WERI-Rb-1 (cell line): ENCODE measurements at regions not wholly inside any gene's neighbourhood (a gene's known extent, or its start where the extent isn't known, plus 50 kb on each side); places are given as distances from the start of the nearest gene placed in this dataset.
"Not testable (repeated sequence)": the region's sequence is repeated elsewhere in the genome, so short reads cannot be mapped to it uniquely, and the experiment has no call there.

Experiments used
- DNase-seq: peaks from one replicate; pipeline ENCODE4 v3.0.0-alpha.2; 2020
- H3K27ac ChIP-seq: fragments of 250-450 bp; sonication (Bioruptor Pico); 2 replicates; pipeline ENCODE4 v1.5.1; 2020; ENCODE audit warnings: mild to moderate bottlenecking, moderate library complexity
- H3K27me3 ChIP-seq: fragments of 250-450 bp; sonication (Bioruptor Pico); 2 replicates; pipeline ENCODE4 v1.5.1; 2021; ENCODE audit warnings: mild to moderate bottlenecking, low read depth, moderate library complexity; ENCODE audit not compliant: insufficient read depth, severe bottlenecking
- H3K36me3 ChIP-seq: fragments of 250-450 bp; sonication (Bioruptor Pico); 2 replicates; pipeline ENCODE4 v1.5.1; 2020; ENCODE audit warnings: mild to moderate bottlenecking, moderate library complexity
- H3K4me3 ChIP-seq: 2 replicates; pipeline ENCODE4 v1.5.1; 2011; ENCODE audit warnings: low read depth, mild to moderate bottlenecking, control low read depth, low read length
- H3K9me3 ChIP-seq: fragments of 250-450 bp; sonication (Bioruptor Pico); 2 replicates; pipeline ENCODE4 v1.5.1; 2021; ENCODE audit warnings: mild to moderate bottlenecking, moderate library complexity; ENCODE audit not compliant: severe bottlenecking
- TF ChIP-seq, protein P1 (sequence below): IDR thresholded peaks from 2 replicates; pipeline ENCODE4 v1.5.1; 2011; ENCODE audit warnings: low read depth, mild to moderate bottlenecking, control low read depth, inconsistent platforms, low read length

DNA sequence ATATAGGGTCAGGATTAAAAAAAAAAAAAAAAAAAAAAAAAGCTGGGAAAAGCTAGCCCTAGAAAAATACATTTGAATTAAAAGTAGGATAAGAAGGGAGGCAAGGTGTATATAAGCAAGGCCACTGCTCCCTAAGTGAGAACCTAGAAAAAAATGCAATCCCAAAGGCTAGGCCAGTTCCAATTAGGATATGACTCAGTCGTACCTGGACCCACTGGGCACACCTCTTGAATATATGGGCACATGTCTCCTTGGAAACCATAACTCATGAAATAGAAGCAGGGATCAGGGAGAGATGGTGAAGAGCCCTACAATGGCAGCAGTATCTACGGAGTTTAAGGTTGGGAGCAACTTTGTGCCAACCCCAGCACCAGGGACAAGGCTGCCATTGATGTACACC is 314.1 kb upstream of the IL12A start:
- Histone ChIP-seq H3K27ac (no peak overlapping the region), H3K36me3 (no peaks in the 10 kb centered on the region), H3K9me3 (no peaks in the 10 kb centered on the region), H3K4me3 (no peak overlapping the region), H3K27me3 (no peaks in the 10 kb centered on the region)
- no peak for DNase-seq
- TF ChIP-seq, protein P1, sequence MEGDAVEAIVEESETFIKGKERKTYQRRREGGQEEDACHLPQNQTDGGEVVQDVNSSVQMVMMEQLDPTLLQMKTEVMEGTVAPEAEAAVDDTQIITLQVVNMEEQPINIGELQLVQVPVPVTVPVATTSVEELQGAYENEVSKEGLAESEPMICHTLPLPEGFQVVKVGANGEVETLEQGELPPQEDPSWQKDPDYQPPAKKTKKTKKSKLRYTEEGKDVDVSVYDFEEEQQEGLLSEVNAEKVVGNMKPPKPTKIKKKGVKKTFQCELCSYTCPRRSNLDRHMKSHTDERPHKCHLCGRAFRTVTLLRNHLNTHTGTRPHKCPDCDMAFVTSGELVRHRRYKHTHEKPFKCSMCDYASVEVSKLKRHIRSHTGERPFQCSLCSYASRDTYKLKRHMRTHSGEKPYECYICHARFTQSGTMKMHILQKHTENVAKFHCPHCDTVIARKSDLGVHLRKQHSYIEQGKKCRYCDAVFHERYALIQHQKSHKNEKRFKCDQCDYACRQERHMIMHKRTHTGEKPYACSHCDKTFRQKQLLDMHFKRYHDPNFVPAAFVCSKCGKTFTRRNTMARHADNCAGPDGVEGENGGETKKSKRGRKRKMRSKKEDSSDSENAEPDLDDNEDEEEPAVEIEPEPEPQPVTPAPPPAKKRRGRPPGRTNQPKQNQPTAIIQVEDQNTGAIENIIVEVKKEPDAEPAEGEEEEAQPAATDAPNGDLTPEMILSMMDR: no peak

DNA sequence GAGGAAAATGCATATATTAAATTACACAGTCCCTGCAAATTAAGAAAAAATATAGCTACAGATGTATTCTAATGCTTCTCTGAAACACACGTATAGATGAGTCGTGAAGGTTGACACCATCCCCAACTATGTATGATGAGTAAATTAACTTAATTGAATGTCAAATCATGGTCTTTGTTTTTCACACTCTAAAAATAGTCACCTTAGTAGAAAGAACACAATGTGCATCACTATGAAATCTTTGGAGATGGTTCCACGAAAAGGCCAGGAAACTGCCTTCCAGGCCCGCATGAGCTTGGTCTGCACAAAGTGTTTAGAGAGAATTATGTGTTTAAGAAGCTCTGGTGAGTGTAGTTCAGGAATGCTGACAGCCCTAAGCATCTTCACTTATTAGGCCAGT is 313.4 kb upstream of the IL12A start:
- H3K27me3 ChIP-seq: no peaks in the 10 kb centered on the region
- no peak for DNase-seq
- H3K27ac ChIP-seq: no peak overlapping the region
- TF ChIP-seq, protein P1: no peak
- H3K4me3 ChIP-seq: no peak overlapping the region
- no peaks in the 10 kb centered on the region for H3K36me3 ChIP-seq
- H3K9me3 ChIP-seq: no peaks in the 10 kb centered on the region

DNA sequence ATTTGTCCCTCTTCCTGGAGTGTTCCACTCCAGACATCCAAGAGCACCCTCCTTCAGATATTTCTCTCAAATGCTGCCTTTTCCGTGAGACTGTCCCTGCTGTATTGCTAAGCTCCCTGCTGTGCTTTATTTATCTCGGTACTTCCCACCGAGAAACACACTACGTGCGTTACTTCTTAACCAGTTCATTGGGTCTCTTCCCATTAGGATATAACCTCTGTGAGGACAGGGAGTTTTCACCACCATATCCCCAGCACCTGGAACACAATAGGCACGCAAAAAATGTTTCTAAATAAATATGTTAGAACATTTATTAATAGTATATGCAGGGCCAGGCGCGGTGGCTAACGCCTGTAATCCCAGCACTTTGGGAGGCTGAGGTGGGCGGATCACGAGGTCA is 308.7 kb upstream of the IL12A start:
- Histone ChIP-seq H3K9me3 (no peaks in the 10 kb centered on the region), H3K4me3 (no peak overlapping the region), H3K27ac (no peak overlapping the region), H3K36me3 (no peaks in the 10 kb centered on the region), H3K27me3 (no peaks in the 10 kb centered on the region)
- TF ChIP-seq, protein P1: no peak
- DNase-seq: no peak

DNA sequence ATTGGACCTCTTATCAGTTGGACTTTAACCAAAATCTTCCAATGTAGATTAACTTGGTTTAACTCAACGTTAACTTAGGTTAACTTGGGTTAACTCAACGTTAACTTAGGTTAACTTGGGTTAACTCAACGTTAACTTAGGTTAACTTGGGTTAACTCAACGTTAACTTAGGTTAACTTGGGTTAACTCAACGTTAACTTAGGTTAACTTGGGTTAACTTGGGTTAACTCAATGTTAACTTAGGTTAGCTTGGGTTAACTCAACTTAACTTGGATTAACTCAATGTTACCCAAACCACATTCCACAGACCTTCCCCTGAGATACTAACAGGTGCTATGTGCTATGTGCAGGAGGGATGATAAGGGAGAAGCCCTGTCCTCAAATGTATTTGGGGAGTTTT is 306.9 kb upstream of the IL12A start:
- H3K9me3 ChIP-seq, H3K36me3 ChIP-seq, H3K27ac ChIP-seq, H3K4me3 ChIP-seq, H3K27me3 ChIP-seq, DNase-seq: not testable (repeated sequence)

DNA sequence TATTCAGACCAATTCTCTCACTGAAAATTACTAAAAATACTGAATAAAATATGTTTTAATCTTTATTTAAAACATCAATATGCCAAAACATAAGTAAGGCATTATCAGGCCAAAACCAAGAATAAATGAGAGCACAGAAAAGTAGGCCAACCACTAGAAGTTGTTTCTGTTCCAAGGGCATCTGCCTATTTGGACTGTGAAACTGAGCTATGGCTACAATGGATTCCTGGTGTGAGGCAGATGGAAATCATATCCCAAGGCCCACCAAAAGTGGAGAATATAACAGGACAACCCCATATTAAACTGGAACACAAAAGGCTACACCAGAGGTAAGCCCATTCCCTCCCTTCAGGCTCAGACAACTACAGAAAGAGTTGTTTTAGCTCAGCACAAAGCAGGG is 302.8 kb upstream of the IL12A start:
- DNase-seq: no peak
- H3K27ac ChIP-seq: no peak overlapping the region
- TF ChIP-seq, protein P1: no peak
- H3K36me3 ChIP-seq: no peaks in the 10 kb centered on the region
- no peaks in the 10 kb centered on the region for H3K27me3 ChIP-seq
- H3K4me3 ChIP-seq: no peak overlapping the region
- H3K9me3 ChIP-seq: no peaks in the 10 kb centered on the region

DNA sequence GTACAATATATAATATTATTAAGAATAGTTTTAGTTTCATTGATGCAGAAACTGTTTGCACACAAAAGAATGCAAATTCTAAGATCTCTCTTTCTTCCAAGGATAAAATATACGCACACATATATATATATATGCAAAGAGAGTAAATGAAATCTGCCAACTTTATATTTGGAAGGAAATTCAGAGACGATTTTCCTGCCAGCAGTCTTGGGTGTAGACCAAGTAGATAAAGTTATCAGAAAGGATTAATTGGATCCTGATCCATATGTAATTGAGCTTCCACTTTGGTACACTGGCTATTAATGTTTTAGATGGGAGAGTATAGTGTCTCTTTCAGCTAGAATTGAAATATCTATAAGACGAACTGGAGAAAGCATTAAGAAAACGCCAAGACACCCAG is 295.4 kb upstream of the IL12A start:
- DNase-seq: no peak
- Histone ChIP-seq H3K9me3 (no peaks in the 10 kb centered on the region), H3K36me3 (no peaks in the 10 kb centered on the region), H3K27ac (no peak overlapping the region), H3K4me3 (no peak overlapping the region), H3K27me3 (peaks cover 8% of the 10 kb centered on the region)
- TF ChIP-seq, protein P1: no peak
